Loucy (cell line): ENCODE measurements at regions not wholly inside any gene's neighbourhood (a gene's known extent, or its start where the extent isn't known, plus 50 kb on each side); places are given as distances from the start of the nearest gene placed in this dataset.

Experiments
- EZH2phosphoT487 ChIP-seq: fragments of 200-600 bp; IDR thresholded peaks from 2 replicates; pipeline ENCODE4 v1.6.1; 2018; ENCODE audit warnings: antibody characterized with exemption, mild to moderate bottlenecking, moderate library complexity, borderline replicate concordance
- TF ChIP-seq, protein P1 (sequence below): fragments of 200-600 bp; sonication (generic); conservative IDR thresholded peaks from 2 replicates; pipeline ENCODE4 v1.5.1; 2014; ENCODE audit warnings: mild to moderate bottlenecking, antibody characterized with exemption, low read length

GRCh38 chr6:81166770-81167169, 585.7 kb downstream of the TENT5A start:
- TF ChIP-seq, protein P1, sequence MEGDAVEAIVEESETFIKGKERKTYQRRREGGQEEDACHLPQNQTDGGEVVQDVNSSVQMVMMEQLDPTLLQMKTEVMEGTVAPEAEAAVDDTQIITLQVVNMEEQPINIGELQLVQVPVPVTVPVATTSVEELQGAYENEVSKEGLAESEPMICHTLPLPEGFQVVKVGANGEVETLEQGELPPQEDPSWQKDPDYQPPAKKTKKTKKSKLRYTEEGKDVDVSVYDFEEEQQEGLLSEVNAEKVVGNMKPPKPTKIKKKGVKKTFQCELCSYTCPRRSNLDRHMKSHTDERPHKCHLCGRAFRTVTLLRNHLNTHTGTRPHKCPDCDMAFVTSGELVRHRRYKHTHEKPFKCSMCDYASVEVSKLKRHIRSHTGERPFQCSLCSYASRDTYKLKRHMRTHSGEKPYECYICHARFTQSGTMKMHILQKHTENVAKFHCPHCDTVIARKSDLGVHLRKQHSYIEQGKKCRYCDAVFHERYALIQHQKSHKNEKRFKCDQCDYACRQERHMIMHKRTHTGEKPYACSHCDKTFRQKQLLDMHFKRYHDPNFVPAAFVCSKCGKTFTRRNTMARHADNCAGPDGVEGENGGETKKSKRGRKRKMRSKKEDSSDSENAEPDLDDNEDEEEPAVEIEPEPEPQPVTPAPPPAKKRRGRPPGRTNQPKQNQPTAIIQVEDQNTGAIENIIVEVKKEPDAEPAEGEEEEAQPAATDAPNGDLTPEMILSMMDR = no peak
- no peak for TF ChIP-seq EZH2phosphoT487
